Neural progenitor cell (in vitro differentiated cells): ENCODE measurements at regions not wholly inside any gene's neighbourhood (a gene's known extent, or its start where the extent isn't known, plus 50 kb on each side); places are given as distances from the start of the nearest gene placed in this dataset.

Experiments used
- DNase-seq: peaks from one replicate; pipeline ENCODE4 v3.0.0-alpha.2; 2016; ENCODE audit warnings: low spot score
- H2AFZ ChIP-seq: fragments of 200-600 bp; sonication (generic); replicated peaks from 2 replicates; pipeline ENCODE4 v1.6.1; 2016; ENCODE audit warnings: antibody characterized with exemption
- H3F3A ChIP-seq: fragments of 200-600 bp; sonication (generic); 2 replicates; pipeline ENCODE4 v1.6.1; 2016; ENCODE audit warnings: antibody characterized with exemption, low read depth
- H3K27ac ChIP-seq: fragments of 200-600 bp; sonication (generic); 2 replicates; pipeline ENCODE4 v1.5.1; 2016; ENCODE audit warnings: mild to moderate bottlenecking
- H3K27me3 ChIP-seq: fragments of 200-600 bp; sonication (generic); 2 replicates; pipeline ENCODE4 v1.6.1; 2016; ENCODE audit warnings: mild to moderate bottlenecking, moderate library complexity
- H3K36me3 ChIP-seq: fragments of 200-600 bp; sonication (generic); 2 replicates; pipeline ENCODE4 v1.5.1; 2016
- H3K4me1 ChIP-seq: fragments of 200-600 bp; sonication (generic); 2 replicates; pipeline ENCODE4 v1.6.1; 2016; ENCODE audit warnings: mixed run types
- H3K4me2 ChIP-seq: fragments of 200-600 bp; sonication (generic); 2 replicates; pipeline ENCODE4 v1.6.1; 2016
- H3K4me3 ChIP-seq: fragments of 200-600 bp; sonication (generic); 2 replicates; pipeline ENCODE4 v1.5.1; 2016
- H3K79me2 ChIP-seq: fragments of 200-600 bp; sonication (generic); 2 replicates; pipeline ENCODE4 v1.6.1; 2016; ENCODE audit warnings: low read depth
- H3K9ac ChIP-seq: fragments of 200-600 bp; sonication (generic); 2 replicates; pipeline ENCODE4 v1.6.1; 2016
- H3K9me3 ChIP-seq: fragments of 200-600 bp; sonication (generic); 2 replicates; pipeline ENCODE4 v1.5.1; 2016; ENCODE audit warnings: low read depth
- H4K20me1 ChIP-seq: fragments of 200-600 bp; sonication (generic); 2 replicates; pipeline ENCODE4 v1.6.1; 2016; ENCODE audit warnings: low read depth
- H3K27ac Mint-ChIP-seq: 3 replicates; pipeline ENCODE4 v1.8.0; 2021; ENCODE audit warnings: mixed read lengths
- H3K27me3 Mint-ChIP-seq: 2 replicates; pipeline ENCODE4 v1.8.0; 2022; ENCODE audit warnings: low read depth, mild to moderate bottlenecking, inconsistent platforms, moderate library complexity, mixed read lengths; ENCODE audit not compliant: insufficient read depth
- H3K36me3 Mint-ChIP-seq: 3 replicates; pipeline ENCODE4 v1.8.0; 2021; ENCODE audit warnings: mixed read lengths
- H3K4me1 Mint-ChIP-seq: 3 replicates; pipeline ENCODE4 v1.8.0; 2021; ENCODE audit warnings: mixed read lengths
- H3K4me3 Mint-ChIP-seq: 3 replicates; pipeline ENCODE4 v1.8.0; 2021; ENCODE audit warnings: mild to moderate bottlenecking, moderate library complexity, mixed read lengths
- H3K9me3 Mint-ChIP-seq: 3 replicates; pipeline ENCODE4 v1.8.0; 2020; ENCODE audit warnings: mixed read lengths
- EZH2 ChIP-seq: fragments of 200-600 bp; sonication (generic); IDR thresholded peaks from 2 replicates; pipeline ENCODE4 v1.6.1; 2017; ENCODE audit warnings: antibody characterized with exemption, mild to moderate bottlenecking, moderate library complexity
- EZH2phosphoT487 ChIP-seq: fragments of 200-600 bp; sonication (generic); IDR thresholded peaks from 2 replicates; pipeline ENCODE4 v1.6.1; 2017; ENCODE audit warnings: antibody characterized with exemption
- TF ChIP-seq, protein P1 (sequence below): fragments of 200-600 bp; sonication (generic); IDR thresholded peaks from 2 replicates; pipeline ENCODE4 v1.5.1; 2017; ENCODE audit warnings: antibody characterized with exemption, mild to moderate bottlenecking

DNA sequence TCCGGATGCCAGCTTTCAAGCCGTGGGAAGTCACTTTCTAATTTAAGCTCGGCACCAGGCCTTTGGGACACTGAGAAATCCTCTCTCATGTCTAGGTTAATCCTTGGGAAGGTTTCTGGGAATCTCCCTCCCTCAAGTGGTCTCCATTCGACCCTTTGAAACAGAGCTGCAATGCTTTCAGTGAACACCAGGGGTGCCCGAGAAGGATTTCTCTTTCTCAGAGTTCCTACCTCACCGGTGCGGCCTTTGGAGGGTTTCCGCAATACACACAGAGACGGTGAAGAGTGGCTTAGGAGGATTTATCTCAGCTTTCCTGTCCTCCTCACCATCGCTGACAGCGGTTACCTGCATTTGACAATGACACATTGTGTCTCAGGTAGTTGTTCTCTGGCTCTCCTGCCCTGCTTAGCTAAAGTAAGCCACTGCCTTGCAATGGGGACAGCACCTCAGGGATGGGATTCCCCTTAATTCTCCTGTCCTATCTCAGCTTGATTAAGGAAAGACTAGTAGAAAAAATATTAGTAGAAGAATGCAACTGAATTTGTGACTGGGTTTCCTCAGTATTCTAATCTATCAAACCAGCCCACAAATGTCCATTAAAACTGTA lies 180.6 kb downstream of the GABRG2 start:
- Mint-ChIP-seq H3K27me3 (no peaks in the 10 kb centered on the region), H3K9me3 (no peaks in the 10 kb centered on the region), H3K27ac (no peak overlapping the region), H3K36me3 (no peaks in the 10 kb centered on the region), H3K4me1 (no peaks in the 10 kb centered on the region), H3K4me3 (no peak overlapping the region)
- Histone ChIP-seq H3F3A (no peaks in the 10 kb centered on the region), H3K79me2 (no peaks in the 10 kb centered on the region), H3K9me3 (no peaks in the 10 kb centered on the region), H3K27me3 (no peaks in the 10 kb centered on the region), H3K9ac (no peak overlapping the region), H3K4me2 (no peak overlapping the region), H3K4me1 (no peaks in the 10 kb centered on the region), H3K4me3 (no peak overlapping the region), H4K20me1 (no peaks in the 10 kb centered on the region), H3K27ac (no peak overlapping the region), H3K36me3 (no peaks in the 10 kb centered on the region), H2AFZ (peak overlapping the region; percentile 48)
- TF ChIP-seq, protein P1, sequence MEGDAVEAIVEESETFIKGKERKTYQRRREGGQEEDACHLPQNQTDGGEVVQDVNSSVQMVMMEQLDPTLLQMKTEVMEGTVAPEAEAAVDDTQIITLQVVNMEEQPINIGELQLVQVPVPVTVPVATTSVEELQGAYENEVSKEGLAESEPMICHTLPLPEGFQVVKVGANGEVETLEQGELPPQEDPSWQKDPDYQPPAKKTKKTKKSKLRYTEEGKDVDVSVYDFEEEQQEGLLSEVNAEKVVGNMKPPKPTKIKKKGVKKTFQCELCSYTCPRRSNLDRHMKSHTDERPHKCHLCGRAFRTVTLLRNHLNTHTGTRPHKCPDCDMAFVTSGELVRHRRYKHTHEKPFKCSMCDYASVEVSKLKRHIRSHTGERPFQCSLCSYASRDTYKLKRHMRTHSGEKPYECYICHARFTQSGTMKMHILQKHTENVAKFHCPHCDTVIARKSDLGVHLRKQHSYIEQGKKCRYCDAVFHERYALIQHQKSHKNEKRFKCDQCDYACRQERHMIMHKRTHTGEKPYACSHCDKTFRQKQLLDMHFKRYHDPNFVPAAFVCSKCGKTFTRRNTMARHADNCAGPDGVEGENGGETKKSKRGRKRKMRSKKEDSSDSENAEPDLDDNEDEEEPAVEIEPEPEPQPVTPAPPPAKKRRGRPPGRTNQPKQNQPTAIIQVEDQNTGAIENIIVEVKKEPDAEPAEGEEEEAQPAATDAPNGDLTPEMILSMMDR = peak; percentile 58
- TF ChIP-seq EZH2phosphoT487 = no peak
- no peak for TF ChIP-seq EZH2
- DNase-seq = peak; percentile 48

DNA sequence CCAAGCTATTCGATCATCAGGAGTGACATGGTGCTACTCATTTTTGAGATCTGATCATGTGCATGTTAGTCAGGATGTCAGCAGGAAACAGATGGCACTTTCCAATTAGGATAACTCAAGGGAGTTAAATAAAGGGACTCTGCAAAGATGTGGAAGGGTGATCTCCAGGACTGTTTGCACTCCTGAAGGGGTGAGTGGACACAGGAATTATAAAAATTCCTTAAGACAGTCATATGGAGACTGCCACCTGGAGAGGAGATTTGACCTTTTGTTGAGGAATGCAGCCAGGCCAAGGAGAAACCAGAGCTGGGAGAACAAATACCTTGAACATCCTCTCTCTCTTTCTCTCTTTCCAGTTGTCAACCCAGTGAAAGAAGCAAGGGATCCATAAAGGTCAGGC lies 189.1 kb downstream of the GABRG2 start:
- Histone ChIP-seq H3K27me3 (no peaks in the 10 kb centered on the region), H4K20me1 (no peaks in the 10 kb centered on the region), H3K4me1 (no peaks in the 10 kb centered on the region), H3K79me2 (no peaks in the 10 kb centered on the region), H3K4me2 (no peak overlapping the region), H2AFZ (no peak overlapping the region), H3K9ac (no peak overlapping the region), H3K9me3 (no peaks in the 10 kb centered on the region), H3K36me3 (no peaks in the 10 kb centered on the region), H3F3A (no peaks in the 10 kb centered on the region), H3K4me3 (no peak overlapping the region), H3K27ac (no peak overlapping the region)
- H3K27ac Mint-ChIP-seq = no peak overlapping the region
- H3K4me3 Mint-ChIP-seq = no peak overlapping the region
- H3K27me3 Mint-ChIP-seq = no peaks in the 10 kb centered on the region
- H3K4me1 Mint-ChIP-seq = peaks cover 4% of the 10 kb centered on the region
- TF ChIP-seq, protein P1 = no peak
- no peak for TF ChIP-seq EZH2
- peak; percentile 8 for DNase-seq
- no peaks in the 10 kb centered on the region for H3K9me3 Mint-ChIP-seq
- no peaks in the 10 kb centered on the region for H3K36me3 Mint-ChIP-seq

DNA sequence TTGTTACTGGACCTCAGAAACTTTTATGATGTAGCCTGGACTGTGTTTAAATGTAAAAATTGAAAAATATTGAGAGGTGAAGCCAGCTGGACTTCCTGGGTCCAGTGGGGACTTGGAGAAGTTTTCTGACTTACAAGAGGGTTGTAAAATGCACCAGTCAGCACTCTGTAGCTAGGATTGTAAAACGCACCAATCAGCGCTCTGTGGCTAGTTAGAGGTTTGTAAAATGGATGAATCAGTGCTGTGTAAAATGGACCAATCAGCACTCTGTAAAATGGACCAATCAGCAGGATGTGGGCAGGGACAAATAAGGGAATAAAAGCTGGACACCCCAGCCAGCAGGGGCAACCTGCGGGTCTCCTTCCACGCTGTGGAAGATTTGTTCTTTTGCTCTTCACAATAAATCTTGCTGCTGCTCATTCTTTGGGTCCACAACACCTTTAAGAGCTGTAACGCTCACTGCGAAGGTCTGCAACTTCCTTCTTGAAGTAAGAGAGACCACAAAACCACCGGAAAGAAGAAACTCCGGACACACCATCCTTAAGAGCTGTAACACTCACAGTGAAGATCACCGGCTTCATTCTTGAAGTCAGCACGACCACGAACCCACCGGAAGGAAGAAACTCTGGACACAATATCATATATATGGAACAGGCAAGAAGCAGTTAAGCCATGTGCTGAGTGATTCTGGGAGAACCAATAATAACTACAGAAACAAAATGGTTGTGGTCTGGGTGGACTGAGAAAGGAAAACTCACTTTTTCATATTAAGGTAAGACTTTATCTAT lies 201.3 kb downstream of the GABRG2 start:
- no peaks in the 10 kb centered on the region for H3K36me3 ChIP-seq
- H3K79me2 ChIP-seq = no peaks in the 10 kb centered on the region
- no peaks in the 10 kb centered on the region for H3K4me1 Mint-ChIP-seq
- H3F3A ChIP-seq = peaks cover 5% of the 10 kb centered on the region
- no peak overlapping the region for H3K27ac Mint-ChIP-seq
- H3K36me3 Mint-ChIP-seq = no peaks in the 10 kb centered on the region
- TF ChIP-seq, protein P1 = no peak
- TF ChIP-seq EZH2 (no peak), EZH2phosphoT487 (no peak)
- H3K9me3 Mint-ChIP-seq = no peaks in the 10 kb centered on the region
- H2AFZ ChIP-seq = no peak overlapping the region
- peaks cover 8% of the 10 kb centered on the region for H3K4me1 ChIP-seq
- no peak overlapping the region for H3K4me3 ChIP-seq
- no peak for DNase-seq
- H3K4me3 Mint-ChIP-seq = no peak overlapping the region
- no peak overlapping the region for H3K9ac ChIP-seq
- H3K27me3 ChIP-seq = no peaks in the 10 kb centered on the region
- no peaks in the 10 kb centered on the region for H3K27me3 Mint-ChIP-seq
- no peaks in the 10 kb centered on the region for H4K20me1 ChIP-seq
- H3K4me2 ChIP-seq = no peak overlapping the region
- no peaks in the 10 kb centered on the region for H3K9me3 ChIP-seq
- H3K27ac ChIP-seq = no peak overlapping the region
